HG02870 (cell line): ENCODE measurements at regions not wholly inside any gene's neighbourhood (a gene's known extent, or its start where the extent isn't known, plus 50 kb on each side); places are given as distances from the start of the nearest gene placed in this dataset.
"Not testable (repeated sequence)": the region's sequence is repeated elsewhere in the genome, so short reads cannot be mapped to it uniquely, and the experiment has no call there.

Experiments
- ATAC-seq: cut with Tn5 transposase; IDR thresholded peaks from one replicate; pipeline ENCODE4 v1.9.1; 2021; ENCODE audit warnings: mild to moderate bottlenecking, moderate library complexity; ENCODE audit not compliant: unreplicated experiment

DNA sequence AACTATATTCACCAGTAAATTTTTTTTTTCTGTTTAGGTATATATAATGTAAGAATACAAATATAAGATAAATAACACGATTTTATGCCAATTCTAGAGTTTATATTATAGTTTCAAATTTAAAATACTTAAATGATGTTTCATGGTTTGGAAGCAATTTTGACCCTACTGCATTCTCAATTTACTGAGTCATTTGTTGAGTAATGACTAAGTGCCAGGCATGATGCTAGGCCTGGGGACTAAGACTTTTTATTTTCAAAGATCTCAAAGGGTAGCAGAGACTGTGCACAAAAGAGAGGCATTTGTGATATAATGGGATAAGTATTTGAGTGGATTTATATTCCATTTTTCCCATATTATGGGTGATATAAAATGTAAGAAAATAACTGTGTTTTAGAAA, 78.9 kb upstream of the SMIM30 start:
- no peak for ATAC-seq

DNA sequence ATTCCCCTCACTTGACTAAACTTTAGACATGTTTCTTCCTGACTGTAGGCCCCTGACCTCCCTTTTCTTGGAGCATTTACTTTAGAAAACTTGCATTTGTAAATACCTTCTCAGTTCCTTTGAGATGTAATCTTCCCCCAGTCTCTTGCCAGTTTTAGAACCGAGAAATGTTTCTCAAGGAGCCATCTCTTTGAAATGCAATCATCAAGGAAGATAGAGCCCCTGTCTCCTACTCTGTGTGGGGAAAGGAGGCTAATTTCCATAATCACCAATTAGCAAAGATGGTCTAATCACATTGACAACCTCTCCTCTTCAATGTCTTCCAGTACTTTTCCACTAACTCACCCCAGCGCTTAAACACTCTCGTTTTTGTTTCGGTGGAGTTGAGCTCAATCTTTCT, 70.0 kb upstream of the SMIM30 start:
- ATAC-seq: no peak

DNA sequence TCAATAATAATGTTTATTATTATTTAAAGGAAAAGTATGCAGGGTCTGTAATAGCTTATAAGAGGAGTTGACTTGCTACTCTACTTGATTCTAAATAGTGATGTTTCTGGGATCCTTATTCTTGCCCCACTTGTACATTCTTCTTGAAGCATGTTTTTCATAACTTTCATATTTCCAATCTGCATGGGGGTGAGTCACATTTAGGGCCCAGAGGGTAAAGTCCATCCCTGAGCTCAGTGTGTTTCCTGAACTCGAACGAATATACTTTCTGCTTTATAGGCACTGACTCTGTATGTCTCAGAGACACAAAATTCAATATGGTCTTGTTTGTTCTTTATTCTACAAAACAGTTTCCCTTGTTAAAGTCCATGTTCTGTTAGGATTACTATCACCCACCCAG, 61.0 kb upstream of the SMIM30 start:
- ATAC-seq: no peak

GRCh38 chr7:113176836-113177235, 58.5 kb upstream of the SMIM30 start:
- no peak for ATAC-seq

GRCh38 chr7:113176180-113176579, 57.8 kb upstream of the SMIM30 start:
- not testable (repeated sequence) for ATAC-seq

- ATAC-seq: no peak
These were observed 57.3 kb upstream of the SMIM30 start for GRCh38 chr7:113175525-113176104.

- no peak for ATAC-seq
These were observed 54.4 kb upstream of the SMIM30 start for GRCh38 chr7:113172726-113173125.

- no peak for ATAC-seq
These were observed 52.2 kb upstream of the SMIM30 start for GRCh38 chr7:113170591-113170990.
